ENCODE measurements at regions not wholly inside any gene's neighbourhood (a gene's known extent, or its start where the extent isn't known, plus 50 kb on each side); places are given as distances from the start of the nearest gene placed in this dataset.

DNA sequence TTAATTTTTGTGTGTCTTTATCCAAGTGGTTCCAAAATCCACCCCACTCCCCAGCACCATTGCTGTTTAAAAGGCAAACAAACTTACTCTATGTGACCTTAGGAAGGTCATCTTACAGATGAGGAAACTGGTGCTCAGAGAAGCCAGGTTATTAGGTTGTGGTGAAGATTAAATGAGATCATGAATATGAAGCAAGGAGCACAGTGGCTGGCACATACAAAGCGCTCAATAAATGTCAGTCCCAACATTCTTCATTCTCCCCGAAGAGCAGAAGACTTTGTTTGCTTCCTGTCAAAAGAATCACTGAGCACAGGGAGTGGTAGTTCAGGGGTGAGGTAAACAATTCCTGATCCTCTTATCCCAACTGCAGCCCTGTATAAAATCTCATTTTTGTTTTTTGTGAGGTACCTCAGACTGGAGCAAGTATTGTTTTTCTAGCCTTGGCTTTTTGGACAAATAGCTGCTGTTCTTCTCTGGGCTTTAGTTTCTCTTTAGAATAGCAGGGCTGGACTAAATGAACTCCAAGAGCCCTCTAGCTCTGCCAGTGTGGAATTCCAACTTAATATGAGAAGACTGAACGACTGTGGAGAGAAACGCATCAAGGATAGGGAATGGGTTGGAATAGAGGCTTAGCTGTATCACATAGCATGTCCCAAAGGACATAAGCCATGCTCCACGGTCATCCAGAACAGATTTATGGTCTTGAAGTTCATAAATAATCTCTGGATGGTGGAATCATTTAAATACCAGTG lies 455.3 kb upstream of the USP24 start:
- 30% methylated on average over 5 of the region's 5 CpGs for WGBS (ENCODE audit: insufficient coverage, low coverage, low lambda C conversion rate, missing lambda C conversion rate)
- DNase-seq, result no peak
- Histone ChIP-seq H3K27ac (no peak overlapping the region), H3K27me3 (no peaks in the 10 kb centered on the region), H3K4me3 (no peak overlapping the region), H3K36me3 (no peaks in the 10 kb centered on the region), H3K4me1 (no peaks in the 10 kb centered on the region), H3K9me3 (no peaks in the 10 kb centered on the region)
- intact Hi-C loops (cut with DNase I), result no loop called here
- no peak for ATAC-seq
- TF ChIP-seq, protein P1, sequence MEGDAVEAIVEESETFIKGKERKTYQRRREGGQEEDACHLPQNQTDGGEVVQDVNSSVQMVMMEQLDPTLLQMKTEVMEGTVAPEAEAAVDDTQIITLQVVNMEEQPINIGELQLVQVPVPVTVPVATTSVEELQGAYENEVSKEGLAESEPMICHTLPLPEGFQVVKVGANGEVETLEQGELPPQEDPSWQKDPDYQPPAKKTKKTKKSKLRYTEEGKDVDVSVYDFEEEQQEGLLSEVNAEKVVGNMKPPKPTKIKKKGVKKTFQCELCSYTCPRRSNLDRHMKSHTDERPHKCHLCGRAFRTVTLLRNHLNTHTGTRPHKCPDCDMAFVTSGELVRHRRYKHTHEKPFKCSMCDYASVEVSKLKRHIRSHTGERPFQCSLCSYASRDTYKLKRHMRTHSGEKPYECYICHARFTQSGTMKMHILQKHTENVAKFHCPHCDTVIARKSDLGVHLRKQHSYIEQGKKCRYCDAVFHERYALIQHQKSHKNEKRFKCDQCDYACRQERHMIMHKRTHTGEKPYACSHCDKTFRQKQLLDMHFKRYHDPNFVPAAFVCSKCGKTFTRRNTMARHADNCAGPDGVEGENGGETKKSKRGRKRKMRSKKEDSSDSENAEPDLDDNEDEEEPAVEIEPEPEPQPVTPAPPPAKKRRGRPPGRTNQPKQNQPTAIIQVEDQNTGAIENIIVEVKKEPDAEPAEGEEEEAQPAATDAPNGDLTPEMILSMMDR (IDR thresholded peaks at IDR 0.05), result no peak
- TF ChIP-seq POLR2A (IDR thresholded peaks at IDR 0.05), result no peak

DNA sequence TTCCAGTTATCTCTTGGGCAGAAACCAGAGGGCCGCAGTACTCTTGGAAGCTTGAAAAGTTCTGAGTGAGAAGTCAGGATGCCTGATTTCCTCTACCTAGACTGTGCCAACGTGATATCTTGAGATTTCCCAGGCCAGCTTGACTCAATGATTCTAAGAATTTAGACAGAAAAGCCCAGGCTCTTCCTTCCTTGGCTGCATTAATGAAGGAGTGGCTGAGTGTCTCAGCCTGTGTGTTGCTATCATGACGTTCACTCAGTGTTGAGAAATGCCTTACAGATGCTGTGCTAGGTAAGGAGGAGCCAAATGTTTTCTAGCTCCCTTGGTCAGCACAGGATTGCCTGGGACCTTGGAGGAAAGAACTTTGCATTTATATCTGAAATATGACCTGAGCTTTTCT lies 454.1 kb upstream of the USP24 start:
- no peaks in the 10 kb centered on the region for H3K36me3 ChIP-seq
- no peak overlapping the region for H3K27ac ChIP-seq
- WGBS (ENCODE audit: insufficient coverage, low coverage, low lambda C conversion rate, missing lambda C conversion rate), result 15% methylated on average over 3 of the region's 3 CpGs
- H3K4me3 ChIP-seq, result no peak overlapping the region
- DNase-seq (no peak), ATAC-seq (no peak)
- peaks cover 0 to 2% (median 0%) of the 10 kb centered on the region in 4 donors for H3K9me3 ChIP-seq
- H3K4me1 ChIP-seq, result no peaks in the 10 kb centered on the region
- no peaks in the 10 kb centered on the region for H3K27me3 ChIP-seq
- intact Hi-C loops (cut with DNase I), result no loop called here
- no peak for TF ChIP-seq POLR2A (IDR thresholded peaks at IDR 0.05)
- TF ChIP-seq, protein P1 (IDR thresholded peaks at IDR 0.05), result no peak

DNA sequence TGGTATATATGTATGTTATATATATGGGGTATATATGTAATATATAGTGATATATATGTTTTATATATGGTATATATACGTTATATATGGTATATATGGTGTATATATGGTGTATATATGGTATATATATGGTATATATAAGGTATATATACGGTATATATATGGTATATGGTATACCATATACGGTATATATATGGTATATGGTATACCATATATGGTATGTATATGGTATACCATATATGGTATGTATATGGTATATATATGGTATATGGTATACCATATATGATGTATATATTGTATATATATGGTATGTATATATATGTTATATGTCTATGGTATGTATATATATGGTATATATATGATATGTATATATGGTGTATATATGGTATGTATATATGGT lies 447.7 kb upstream of the USP24 start:
- ATAC-seq (no peak), DNase-seq (no peak)
- H3K27ac ChIP-seq, result no peak overlapping the region
- H3K36me3 ChIP-seq, result no peaks in the 10 kb centered on the region
- H3K27me3 ChIP-seq, result no peaks in the 10 kb centered on the region
- H3K4me3 ChIP-seq, result no peak overlapping the region
- TF ChIP-seq, protein P1 (IDR thresholded peaks at IDR 0.05), result no peak
- TF ChIP-seq POLR2A (IDR thresholded peaks at IDR 0.05), result no peak
- WGBS (ENCODE audit: insufficient coverage, low coverage, low lambda C conversion rate, missing lambda C conversion rate), result 91% methylated on average over 3 of the region's 3 CpGs
- intact Hi-C loops (cut with DNase I), result no loop called here
- H3K4me1 ChIP-seq, result no peaks in the 10 kb centered on the region
- H3K9me3 ChIP-seq, result peaks cover 0 to 2% (median 0%) of the 10 kb centered on the region in 4 donors

DNA sequence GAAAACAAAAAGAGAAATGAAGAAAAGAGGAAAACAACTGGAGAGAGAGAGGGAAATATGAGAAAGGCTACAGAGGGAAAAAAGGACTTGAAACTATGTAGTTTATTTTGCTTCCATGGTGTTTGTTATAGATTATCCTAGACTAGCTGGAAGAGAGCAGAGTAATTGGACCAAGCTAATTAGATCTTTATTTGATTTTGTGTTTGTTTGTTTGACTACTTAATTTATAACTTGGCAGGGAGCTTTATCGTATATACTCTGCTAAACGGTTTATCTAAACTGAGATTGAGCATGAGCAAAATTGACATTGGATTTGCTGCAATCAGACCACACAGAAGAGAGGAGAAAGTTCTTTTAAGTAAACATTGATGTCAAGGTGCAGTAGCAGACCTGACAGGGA lies 443.8 kb upstream of the USP24 start:
- no peaks in the 10 kb centered on the region for H3K27me3 ChIP-seq
- no peak overlapping the region for H3K27ac ChIP-seq
- TF ChIP-seq, protein P1 (IDR thresholded peaks at IDR 0.05), result no peak
- no peak for TF ChIP-seq POLR2A (IDR thresholded peaks at IDR 0.05)
- ATAC-seq (no peak), DNase-seq (no peak)
- H3K4me3 ChIP-seq, result no peak overlapping the region
- intact Hi-C loops (cut with DNase I), result no loop called here
- H3K9me3 ChIP-seq, result no peaks in the 10 kb centered on the region
- H3K36me3 ChIP-seq, result no peaks in the 10 kb centered on the region
- no peaks in the 10 kb centered on the region for H3K4me1 ChIP-seq
- 65% methylated on average over 2 of the region's 2 CpGs for WGBS (ENCODE audit: insufficient coverage, low coverage, low lambda C conversion rate, missing lambda C conversion rate)
